Osteocyte (in vitro differentiated cells): ENCODE measurements at regions not wholly inside any gene's neighbourhood (a gene's known extent, or its start where the extent isn't known, plus 50 kb on each side); places are given as distances from the start of the nearest gene placed in this dataset.

ENCODE experiments used
- DNase-seq: peaks from one replicate; pipeline ENCODE4 v3.0.0; 2021; ENCODE audit warnings: mixed read lengths; ENCODE audit not compliant: unreplicated experiment; ENCODE audit errors: extremely low spot score
- H3K27ac Mint-ChIP-seq: one replicate; pipeline ENCODE4 v1.8.0; 2021; ENCODE audit warnings: mild to moderate bottlenecking, mixed read lengths; ENCODE audit not compliant: unreplicated experiment
- H3K27me3 Mint-ChIP-seq: one replicate; pipeline ENCODE4 v1.8.0; 2021; ENCODE audit warnings: mixed read lengths; ENCODE audit not compliant: unreplicated experiment
- H3K36me3 Mint-ChIP-seq: one replicate; pipeline ENCODE4 v1.8.0; 2021; ENCODE audit warnings: mixed read lengths; ENCODE audit not compliant: unreplicated experiment
- H3K4me1 Mint-ChIP-seq: one replicate; pipeline ENCODE4 v1.8.0; 2021; ENCODE audit warnings: mixed read lengths; ENCODE audit not compliant: unreplicated experiment
- H3K4me3 Mint-ChIP-seq: one replicate; pipeline ENCODE4 v1.8.0; 2021; ENCODE audit warnings: mild to moderate bottlenecking, moderate library complexity, mixed read lengths; ENCODE audit not compliant: unreplicated experiment
- H3K9me3 Mint-ChIP-seq: one replicate; pipeline ENCODE4 v1.8.0; 2021; ENCODE audit warnings: mixed read lengths; ENCODE audit not compliant: unreplicated experiment
- TF ChIP-seq, protein P1 (sequence below): fragments of 200-600 bp; sonication (generic); IDR thresholded peaks from 2 replicates; pipeline ENCODE4 v1.5.0; 2021; ENCODE audit warnings: antibody characterized with exemption, mild to moderate bottlenecking, moderate library complexity

GRCh38 chr1:192950926-192951325 lies 108.2 kb downstream of the UCHL5 start:
- no peak overlapping the region for H3K27ac Mint-ChIP-seq
- DNase-seq, result no peak
- TF ChIP-seq, protein P1, sequence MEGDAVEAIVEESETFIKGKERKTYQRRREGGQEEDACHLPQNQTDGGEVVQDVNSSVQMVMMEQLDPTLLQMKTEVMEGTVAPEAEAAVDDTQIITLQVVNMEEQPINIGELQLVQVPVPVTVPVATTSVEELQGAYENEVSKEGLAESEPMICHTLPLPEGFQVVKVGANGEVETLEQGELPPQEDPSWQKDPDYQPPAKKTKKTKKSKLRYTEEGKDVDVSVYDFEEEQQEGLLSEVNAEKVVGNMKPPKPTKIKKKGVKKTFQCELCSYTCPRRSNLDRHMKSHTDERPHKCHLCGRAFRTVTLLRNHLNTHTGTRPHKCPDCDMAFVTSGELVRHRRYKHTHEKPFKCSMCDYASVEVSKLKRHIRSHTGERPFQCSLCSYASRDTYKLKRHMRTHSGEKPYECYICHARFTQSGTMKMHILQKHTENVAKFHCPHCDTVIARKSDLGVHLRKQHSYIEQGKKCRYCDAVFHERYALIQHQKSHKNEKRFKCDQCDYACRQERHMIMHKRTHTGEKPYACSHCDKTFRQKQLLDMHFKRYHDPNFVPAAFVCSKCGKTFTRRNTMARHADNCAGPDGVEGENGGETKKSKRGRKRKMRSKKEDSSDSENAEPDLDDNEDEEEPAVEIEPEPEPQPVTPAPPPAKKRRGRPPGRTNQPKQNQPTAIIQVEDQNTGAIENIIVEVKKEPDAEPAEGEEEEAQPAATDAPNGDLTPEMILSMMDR, result no peak
- no peaks in the 10 kb centered on the region for H3K27me3 Mint-ChIP-seq
- H3K36me3 Mint-ChIP-seq, result no peaks in the 10 kb centered on the region
- H3K4me3 Mint-ChIP-seq, result no peak overlapping the region
- no peaks in the 10 kb centered on the region for H3K9me3 Mint-ChIP-seq
- peaks cover 14% of the 10 kb centered on the region for H3K4me1 Mint-ChIP-seq

GRCh38 chr1:192951691-192952460 lies 107.3 kb downstream of the UCHL5 start:
- DNase-seq, result no peak
- Mint-ChIP-seq H3K27me3 (no peaks in the 10 kb centered on the region), H3K4me1 (peaks cover 14% of the 10 kb centered on the region), H3K27ac (peak overlapping the region; percentile 12), H3K4me3 (no peak overlapping the region), H3K36me3 (no peaks in the 10 kb centered on the region), H3K9me3 (no peaks in the 10 kb centered on the region)
- TF ChIP-seq, protein P1, result no peak

DNA sequence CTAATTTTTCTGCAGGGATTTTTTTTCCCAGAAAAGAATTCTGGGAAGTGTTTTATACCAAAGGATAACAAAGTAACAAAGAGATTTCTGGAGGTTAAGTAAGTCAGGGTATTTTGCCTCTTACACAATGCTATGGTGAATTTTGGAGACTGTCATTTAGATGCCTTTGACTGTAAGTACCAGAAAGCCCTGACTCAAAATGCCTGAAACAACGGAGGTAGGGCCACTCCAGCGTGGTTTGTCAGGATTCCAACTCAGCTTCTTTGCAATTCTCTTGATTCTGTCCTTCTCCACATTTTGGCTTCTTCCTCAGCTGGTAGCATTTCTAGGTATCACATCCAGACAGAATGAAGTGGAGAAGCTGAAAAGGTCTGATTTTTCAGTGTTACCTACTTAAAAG lies 106.5 kb downstream of the UCHL5 start:
- Mint-ChIP-seq H3K36me3 (no peaks in the 10 kb centered on the region), H3K27ac (peak overlapping the region; percentile 12), H3K9me3 (no peaks in the 10 kb centered on the region), H3K27me3 (no peaks in the 10 kb centered on the region), H3K4me1 (peaks cover 14% of the 10 kb centered on the region), H3K4me3 (no peak overlapping the region)
- DNase-seq, result no peak
- TF ChIP-seq, protein P1, result no peak

DNA sequence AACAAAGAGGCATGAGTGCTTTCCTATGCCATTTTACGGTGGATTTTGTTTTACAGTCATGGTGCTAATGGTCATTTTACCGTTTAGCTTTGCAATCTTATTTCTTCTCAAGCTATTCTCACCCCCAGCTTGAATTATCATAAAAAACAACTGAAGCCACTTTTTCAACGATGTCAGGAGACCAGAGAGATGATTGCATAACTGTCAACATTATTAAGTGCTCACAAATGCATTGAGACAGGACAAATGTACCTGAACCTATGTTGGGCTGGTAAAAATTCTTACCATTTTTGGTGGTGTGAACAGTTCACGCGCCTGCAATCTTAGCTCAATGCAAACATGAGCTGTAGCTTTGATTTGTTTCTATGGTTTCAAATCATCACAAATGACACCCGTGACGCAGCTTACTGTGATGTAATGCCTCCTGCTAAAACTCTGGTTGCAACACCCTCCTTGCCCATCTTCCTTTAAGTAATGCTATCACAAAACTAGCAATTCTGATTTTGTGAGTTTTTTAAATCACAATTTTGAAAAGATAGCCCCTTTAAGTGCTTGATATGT lies 104.4 kb downstream of the UCHL5 start:
- peaks cover 16% of the 10 kb centered on the region for H3K4me1 Mint-ChIP-seq
- no peaks in the 10 kb centered on the region for H3K27me3 Mint-ChIP-seq
- no peak for DNase-seq
- H3K9me3 Mint-ChIP-seq, result no peaks in the 10 kb centered on the region
- H3K4me3 Mint-ChIP-seq, result no peak overlapping the region
- H3K36me3 Mint-ChIP-seq, result no peaks in the 10 kb centered on the region
- TF ChIP-seq, protein P1, result no peak
- no peak overlapping the region for H3K27ac Mint-ChIP-seq

GRCh38 chr1:192958350-192958749 lies 100.8 kb downstream of the UCHL5 start:
- Mint-ChIP-seq H3K36me3 (no peaks in the 10 kb centered on the region), H3K9me3 (no peaks in the 10 kb centered on the region), H3K4me3 (no peak overlapping the region), H3K27ac (no peak overlapping the region), H3K4me1 (peaks cover 3% of the 10 kb centered on the region), H3K27me3 (no peaks in the 10 kb centered on the region)
- TF ChIP-seq, protein P1, result no peak
- no peak for DNase-seq
